ENCODE measurements at regions not wholly inside any gene's neighbourhood (a gene's known extent, or its start where the extent isn't known, plus 50 kb on each side); places are given as distances from the start of the nearest gene placed in this dataset.
"Not testable (repeated sequence)": the region's sequence is repeated elsewhere in the genome, so short reads cannot be mapped to it uniquely, and the experiment has no call there.

DNA sequence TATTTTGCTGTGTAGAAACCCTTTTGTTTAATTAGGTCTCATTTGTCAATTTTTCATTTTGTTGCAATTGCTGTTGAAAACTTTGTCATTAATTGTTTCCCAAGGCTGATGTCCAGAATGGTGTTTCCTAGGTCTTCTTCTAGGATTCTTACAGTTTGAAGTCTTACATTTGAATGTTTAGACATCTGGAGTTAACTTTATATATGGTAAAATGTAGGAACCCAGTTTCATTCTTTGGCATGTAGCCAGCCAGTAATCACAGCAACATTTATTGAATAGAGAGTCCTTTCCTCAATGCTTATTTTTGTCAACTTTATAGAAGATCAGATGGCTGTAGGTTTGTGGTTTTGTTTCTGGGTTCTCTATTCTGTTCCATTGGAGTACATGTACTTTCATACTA is 1290.8 kb upstream of the CDH9 start:
- DNase-seq = no peak

DNA sequence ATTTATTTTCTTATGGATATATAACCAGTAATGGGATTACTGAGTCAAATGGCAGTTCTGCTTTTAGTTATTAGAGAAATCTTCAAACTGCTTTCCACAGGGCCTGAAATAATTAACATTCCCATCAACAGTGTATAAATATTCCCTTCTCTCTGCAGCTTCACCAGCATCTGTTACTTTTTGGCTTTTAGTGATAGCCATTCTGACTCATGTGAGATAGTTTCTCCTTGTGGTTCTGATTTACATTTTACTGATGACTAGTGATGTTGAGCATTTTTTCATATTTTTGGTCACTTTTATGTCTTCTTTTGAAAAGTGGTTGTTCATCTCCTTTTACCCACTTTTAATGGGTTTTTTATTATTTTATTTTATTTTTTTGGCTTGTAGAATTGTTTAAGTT is 1290.3 kb upstream of the CDH9 start:
- DNase-seq = no peak

DNA sequence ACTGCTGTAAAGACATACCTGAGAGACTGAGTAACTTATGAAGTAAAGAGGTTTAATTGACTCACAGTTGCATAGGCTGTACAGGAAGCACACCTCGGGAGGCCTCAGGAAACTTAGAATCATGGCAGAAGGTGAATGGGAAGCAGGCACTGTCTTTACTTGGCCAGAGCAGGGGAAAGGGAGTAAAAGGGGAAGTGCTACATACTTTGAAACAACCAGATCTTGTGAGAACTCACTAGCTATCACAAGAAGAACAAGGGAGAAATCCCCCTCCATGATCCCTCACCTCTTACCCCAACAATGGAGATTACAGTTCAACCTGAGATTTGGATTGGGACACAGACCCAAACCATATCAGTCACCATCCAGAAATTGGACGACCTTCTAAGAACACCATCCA is 1285.8 kb upstream of the CDH9 start:
- DNase-seq = no peak

DNA sequence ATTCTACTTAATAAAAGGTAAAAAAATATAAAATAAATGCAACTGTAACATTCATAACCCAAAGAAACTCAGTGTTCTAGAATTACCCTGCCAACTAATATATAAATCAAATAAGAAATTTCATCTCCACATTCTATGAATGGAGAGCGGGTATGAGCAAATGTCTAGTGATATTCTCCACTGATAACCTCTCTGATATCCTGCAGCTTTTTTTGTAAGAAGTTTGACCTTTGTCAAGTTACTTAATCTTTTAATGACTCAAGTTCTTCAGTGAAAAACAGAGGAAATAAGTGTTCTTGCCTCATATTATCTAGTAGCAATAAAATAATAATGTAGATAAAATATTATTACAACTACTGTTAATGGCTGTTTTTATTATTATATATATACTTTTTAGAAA is 1275.6 kb upstream of the CDH9 start:
- no peak for DNase-seq

DNA sequence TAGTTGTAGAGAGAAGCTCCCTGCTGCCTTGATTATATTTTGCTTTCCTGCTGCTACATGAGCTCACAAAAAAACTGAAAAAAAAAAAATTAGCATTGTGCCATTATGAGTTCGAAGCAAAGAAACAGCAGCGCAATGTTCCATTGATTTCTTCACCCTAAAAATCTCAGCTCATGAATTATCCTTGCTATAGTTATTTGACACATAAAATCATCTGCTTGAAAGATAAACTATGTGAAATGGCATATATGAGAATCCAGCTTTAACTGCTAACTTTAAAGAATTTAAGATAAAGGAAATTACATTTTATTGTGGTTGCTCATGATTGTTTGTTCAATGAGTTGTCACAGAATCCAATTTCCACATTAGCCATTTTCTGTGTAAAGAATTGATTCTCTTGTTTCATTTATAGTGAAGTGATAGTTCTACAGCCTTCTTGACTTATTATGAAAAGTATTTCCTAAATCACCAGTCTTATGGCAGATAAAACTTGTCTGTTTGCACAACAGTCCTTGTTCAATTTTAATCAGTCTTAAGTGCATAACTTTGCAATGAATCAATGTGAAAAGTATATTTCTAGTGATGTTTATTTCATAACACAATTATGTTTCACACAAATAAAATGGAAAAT is 1275.0 kb upstream of the CDH9 start:
- DNase-seq = no peak

DNA sequence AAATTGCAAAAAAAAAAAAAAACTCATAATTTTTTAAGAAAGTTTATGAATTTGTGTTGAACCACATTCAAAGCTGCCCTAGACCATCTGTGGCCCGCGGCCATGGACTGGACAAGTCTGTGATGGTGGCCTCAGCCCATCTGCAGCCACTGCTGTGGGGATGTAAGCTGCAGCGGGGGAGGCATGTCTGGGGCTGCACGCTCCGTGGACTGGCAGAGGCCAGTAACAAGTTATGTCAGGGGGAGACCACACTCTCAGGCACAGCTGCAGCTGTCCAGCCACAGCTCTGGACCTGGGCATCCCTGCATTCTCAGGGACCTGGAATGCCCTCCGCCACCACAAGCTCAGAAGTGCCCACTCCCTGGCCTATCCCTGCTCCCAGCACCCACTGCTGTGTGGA is 1272.3 kb upstream of the CDH9 start:
- DNase-seq = no peak

DNA sequence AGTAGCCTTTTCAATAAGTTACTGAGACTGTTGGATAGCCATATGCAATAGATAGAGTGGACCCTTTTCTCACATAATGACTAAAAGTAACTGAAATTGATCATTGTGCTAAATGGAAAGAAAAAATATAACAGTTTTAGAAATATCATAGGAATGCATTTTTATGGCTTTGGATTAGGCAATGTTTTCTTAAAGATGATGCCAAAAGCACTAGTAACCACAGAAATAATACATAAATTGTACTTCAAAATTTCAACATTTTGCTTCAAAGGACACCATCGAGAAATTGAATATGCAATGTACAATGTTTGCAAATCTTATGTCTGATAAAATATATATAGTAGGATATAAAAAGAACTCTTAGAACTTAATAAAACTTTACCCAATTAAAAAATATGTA is 1267.5 kb upstream of the CDH9 start:
- no peak for DNase-seq

DNA sequence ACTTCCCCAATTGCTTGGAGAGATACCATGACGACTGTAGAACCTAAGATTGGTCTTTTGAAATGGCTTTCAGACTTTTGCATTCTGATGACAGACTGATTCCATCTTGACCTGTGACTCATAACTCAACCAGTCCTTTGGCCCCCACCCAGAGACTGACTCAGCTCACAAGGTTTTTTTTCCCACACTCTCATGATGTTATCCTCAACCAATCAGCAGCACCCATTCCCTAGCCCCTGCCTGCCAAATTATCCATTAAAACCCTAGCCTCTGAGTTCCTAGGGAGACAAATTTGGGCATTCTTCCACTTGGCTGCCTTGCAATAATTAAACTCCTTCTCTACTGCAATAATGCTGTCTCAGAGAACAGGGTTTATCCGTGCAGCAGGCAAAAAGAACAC is 1263.3 kb upstream of the CDH9 start:
- DNase-seq = no peak

DNA sequence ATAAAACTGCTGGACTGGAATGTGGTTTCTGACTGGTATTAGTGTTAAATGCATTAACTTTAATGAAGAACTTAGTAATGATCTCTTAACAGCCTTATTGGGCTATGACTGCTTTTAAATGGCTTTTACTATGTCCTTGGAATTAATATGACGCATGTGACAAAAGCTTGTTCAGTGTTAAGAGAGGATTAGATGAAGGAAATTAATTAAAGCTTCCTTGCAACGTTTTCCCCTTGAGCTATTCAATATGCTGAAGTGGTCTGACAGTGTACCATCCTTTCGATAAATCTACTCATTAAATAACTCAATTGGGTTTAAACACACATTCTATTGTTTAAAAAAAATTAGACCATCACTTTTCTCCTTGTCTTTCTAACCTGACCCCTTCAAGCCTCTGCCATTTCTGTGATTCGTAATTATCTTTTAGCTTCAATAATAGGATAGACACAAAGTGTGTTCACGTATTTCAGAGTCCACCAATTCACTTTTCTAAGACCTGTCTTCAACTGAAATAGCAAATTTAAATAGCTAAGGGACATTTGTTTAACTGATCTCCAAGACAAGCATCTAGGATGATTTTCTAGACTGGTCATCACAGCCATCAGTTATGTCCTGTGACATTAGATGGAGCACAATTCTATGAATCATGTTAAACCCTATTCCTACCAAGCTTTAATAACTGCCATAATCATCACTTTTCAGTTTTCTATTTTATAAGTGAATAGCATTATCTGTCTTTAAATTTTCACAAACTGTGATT is 1258.0 kb upstream of the CDH9 start:
- DNase-seq = no peak

DNA sequence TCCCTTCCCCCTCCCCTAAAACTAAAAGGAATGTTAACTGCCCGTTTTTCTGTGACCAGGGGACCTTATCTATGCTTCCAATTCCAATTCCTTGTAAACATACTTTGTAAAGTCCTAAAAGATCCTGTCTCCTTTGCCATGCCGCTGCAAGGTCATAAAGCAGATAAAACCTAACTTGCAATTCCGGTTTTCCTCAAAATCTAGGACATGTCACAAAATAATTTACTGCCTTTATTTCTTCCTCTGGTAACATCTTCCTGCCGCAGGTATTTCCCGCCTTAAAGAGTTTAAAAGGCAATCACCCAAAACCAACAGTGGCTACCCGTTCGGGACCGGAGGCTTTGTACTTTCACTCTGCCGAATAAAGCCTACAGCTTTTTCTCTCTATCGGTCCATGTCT is 1248.6 kb upstream of the CDH9 start:
- DNase-seq = not testable (repeated sequence)

DNA sequence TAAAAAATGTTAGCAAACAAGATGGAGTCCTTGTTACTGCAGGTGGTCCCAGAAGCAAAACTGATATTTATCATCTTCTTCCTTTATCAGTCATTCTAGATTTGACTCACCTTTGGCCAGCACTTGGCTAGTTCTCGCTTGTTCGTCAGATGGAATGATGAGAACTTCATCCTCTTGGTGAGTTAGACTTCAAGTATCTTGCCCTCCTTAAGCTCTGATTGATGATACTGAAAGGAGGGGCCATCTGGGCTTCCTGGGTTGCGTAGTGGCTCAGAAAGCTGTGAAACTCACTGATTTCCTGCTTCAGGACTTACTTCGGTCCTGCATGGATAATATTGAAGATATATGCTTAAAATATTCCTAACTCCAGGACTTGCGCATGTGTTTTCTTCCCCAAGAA is 1248.2 kb upstream of the CDH9 start:
- DNase-seq = no peak

DNA sequence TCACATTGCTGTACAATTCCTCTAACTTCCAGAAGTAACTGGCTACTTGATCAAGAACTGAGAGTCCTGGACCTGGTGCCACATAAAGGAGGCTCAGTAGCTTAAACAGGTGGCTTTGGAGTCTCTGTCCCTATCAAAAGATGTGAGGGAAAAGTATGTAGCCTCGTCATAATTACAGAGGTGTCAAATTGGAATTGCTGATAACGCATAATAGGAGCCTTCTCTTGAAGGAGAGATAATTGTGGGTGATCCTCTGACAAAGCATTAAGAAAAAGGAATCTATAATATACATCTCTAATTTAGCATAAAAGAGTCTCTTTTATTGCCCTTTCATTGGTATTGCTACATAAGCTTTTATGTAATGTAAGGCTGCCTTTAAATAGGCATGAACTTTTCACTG is 1246.4 kb upstream of the CDH9 start:
- no peak for DNase-seq

DNA sequence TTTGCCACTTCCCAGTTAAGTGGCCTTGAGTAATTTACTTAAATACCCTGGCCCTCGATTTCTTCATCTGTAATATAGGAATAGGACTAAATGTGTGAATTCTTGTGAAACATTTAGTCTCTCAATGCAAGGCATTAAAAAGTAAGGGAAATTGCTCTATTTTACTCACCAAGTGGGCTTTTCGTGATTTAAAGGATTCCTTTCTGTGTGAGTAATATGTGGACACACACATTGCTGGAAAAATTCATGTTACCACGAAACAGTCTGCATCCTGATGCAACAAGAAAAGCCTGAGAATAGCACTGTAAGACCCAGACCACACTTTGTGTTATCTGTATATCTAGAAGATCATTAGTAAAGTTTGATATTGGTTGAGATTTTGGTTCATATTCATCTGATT is 1243.0 kb upstream of the CDH9 start:
- DNase-seq = no peak

DNA sequence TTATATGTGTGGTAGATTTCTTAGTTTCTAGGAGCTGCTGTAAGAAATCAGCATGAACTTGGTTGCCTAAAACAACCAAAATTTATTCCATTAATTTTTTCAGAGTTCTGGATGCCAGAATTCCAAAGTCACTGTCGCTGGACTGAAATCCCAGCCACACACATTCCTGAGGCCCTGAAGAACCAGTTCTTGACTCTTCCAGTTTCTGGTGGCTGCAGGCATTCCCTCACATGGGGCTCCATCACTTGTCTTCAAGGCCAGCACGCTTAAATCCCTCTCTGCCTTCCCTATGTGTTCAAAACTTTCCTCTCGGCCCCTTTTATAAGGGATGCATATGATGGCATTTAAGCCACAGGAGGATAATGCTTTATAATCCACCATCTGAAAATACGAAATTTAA is 1237.5 kb upstream of the CDH9 start:
- DNase-seq = no peak

DNA sequence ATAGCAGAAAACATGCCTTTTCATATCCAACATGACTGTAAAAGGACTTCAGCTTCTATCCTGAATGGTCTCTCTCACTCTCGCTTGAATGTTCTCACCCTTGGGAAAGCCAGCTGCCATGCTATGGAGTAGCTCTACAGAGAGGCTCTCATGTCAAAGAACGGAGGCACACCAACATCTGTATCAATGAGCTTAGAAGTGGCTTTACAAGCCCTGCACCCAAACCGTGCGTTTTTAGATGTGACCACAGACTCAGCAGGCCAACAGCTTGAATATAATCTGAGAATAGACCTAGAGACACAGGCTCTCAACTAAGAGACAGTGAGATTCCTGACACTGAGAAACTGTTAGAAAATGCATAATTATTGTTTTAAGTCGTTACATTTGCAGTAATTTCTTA is 1231.6 kb upstream of the CDH9 start:
- no peak for DNase-seq

DNA sequence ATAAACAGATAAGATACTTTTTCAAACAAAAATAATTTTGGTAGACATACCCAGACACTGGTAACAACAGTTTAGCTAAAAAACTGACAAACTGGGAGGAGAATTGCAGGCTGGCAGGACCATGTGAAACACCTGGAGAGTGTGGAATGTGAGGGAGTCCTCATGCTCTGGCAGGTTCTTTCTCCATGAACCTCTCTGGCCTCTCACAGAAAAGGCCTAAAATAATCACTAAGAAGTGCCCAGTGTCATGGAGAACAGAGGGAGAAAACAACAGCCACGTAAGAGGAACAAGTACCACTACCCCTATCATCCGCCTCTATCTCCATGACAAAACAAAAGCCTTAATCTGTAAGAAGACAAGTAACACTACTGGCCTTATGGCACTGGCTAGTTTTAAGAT is 1227.5 kb upstream of the CDH9 start:
- no peak for DNase-seq

DNA sequence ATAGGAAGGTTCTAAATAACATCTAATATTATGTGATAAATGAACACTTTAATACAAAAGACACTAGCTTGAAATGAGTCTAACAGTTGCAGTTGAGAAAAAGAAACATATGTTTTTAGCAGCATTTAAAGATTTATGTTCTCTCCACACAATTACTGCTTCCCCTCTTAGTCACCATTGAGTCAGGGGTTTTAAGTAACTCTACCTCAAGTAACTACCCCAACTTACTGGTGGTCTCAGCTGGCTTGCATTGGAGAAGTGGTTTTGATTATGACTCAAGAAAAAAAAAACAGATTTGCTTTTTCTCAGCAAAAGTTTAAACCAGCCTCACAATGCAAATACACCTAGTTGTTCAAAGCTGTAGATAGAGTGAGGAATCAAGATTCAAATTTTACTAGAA is 1216.5 kb upstream of the CDH9 start:
- DNase-seq = no peak

DNA sequence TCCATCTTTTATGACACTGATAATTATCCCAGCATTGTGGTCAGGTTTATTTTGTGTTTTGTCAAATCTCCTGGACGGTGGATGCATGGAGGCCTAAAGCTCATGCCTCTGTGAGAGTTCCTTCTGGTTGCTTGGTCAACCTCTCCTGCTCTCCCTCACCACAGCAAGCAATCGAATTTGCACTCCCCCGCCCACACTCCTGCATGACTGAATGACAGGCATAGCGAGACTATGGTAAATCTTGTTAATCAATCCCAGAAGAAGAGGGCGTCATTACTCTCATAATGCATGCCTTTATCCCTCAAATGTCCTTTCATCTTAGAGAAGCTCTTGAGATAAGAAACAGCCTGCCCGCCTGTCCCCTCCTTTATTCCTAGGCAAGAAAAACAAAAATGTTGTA is 1215.0 kb upstream of the CDH9 start:
- DNase-seq = no peak

DNA sequence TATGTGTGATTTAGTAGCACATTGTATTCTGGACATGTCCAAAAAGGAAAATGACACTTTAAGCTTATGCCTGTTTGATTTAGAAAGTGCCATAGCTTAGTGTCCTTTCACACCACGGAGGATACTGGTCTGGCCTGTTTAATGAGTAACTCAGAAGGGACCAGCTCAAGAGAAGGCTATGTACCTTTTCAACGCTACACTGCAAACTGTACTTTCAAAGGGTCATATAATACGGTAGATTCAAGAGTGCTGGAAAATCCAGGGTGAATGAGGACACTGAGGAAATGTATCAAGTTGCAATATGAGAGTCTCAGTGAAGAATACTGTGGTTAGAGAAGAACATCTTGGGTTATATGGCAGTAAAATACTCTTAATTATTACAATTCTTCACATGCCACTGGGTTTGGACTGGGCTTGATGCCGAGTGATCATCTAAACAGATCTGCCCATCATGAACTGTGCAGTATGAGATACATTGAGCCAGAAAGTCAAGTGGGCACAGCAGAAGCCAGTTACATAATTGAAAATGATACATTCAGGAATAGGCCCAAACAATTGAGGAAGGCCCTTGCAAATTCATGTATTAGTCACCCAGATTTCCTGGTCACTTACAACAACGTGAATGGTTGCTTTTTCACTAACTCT is 1211.5 kb upstream of the CDH9 start:
- DNase-seq = no peak

DNA sequence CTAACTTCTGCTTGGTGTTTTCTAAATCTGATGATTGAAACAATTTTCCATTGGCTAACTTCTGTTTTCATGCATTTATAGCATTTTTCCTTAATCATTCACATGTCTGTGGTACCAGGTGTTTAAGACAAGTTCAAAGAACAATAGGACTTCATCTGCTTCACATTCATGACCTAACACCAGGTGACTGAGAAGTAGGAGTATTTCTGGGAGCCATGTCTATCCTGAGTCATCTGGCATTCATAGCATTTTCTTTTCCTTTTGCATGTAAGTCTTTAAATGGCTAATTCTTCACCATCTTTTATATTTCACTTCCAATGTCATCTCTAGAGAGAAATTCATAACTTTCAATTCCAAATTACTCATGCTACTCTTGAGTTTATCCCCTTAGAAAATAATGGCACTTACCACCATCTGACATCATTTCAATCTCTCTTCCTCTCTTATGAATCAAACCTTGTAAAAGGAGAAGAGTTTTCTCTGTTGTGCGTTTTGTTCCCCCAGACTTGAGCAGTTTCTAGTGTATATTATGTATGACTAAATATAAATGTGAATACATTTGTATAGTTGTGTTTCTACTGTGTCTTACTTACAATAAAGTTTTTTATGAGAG is 1196.1 kb upstream of the CDH9 start:
- DNase-seq = no peak

DNA sequence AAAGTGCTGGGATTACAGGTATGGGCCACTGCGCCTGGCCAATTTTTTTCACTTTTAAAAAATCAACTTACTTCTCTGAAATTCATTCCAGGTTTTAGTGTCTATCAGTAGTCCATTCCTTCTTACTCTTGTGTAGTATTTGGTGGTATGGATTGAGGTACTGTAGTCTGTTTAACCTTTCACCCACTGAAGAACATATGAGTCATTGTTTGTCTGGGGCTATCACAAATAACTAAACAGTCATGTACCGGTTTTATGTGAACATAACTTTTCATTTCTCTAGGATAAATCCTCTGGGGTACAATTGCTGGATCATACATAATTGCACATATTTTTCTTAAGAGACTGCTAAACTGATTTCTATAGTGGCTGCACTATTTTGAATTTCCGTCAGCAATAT is 1188.0 kb upstream of the CDH9 start:
- DNase-seq = no peak

DNA sequence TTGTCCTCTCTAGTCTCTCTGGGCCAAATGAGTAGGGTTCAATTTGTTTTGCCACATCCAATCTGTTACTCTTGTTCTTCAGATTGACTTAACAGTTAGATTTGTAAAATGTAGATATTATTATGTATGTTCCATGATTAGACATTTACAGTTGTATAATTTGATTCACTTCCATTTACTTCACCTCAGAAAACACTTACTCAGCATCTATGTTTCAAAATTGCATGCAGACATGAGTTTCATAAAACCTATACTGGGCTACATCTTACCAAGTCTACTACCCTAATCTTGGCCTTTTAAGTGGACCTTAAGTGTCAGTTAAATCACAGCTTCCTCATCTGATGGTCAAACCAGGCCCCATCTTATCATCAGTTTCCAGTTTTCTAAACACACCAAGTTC is 1181.2 kb upstream of the CDH9 start:
- DNase-seq = no peak

DNA sequence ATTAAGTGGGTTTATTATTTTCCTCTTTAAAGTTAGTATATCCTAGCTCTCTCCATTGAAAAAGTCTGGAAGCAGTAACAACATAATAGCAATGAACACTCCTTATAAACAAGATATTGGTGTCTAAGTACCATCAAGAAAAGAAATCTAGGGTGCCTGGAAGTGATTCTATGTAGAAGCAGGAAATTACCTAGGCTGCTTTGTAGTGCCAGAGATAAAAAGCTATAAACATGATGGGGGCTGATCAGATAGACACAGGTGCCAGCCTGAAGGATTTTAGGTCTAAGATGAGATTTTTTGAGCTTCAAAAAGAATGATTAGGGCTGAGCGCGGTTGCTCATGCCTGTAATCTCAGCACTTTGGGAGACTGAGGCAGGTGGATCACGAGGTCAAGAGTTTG is 1179.3 kb upstream of the CDH9 start:
- no peak for DNase-seq

DNA sequence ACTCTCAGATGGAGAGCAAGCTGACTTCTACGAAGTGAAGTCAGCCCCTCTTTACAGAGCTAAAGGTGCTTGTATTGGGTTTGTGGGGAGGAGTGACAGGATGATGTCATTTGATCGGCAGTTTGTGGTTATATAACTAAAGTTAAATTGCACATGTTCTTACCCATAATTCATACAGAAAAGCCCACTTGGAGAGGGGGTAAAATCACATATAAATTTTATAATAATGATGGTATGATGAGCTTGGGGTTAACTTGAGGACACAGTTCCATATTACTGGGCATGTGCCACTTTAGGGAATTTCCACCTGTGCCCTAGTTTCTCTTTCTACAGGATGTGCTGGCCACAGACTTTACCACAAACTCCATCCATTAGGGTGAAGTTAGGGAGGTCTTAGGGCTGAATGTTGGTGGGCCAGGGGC is 1178.6 kb upstream of the CDH9 start:
- DNase-seq = no peak

Measured in NCI-H2171 treated with DMSO at 0.1 percent for 48 hours (cell line).